Bronchial epithelial cell (primary cell): ENCODE measurements at regions not wholly inside any gene's neighbourhood (a gene's known extent, or its start where the extent isn't known, plus 50 kb on each side); places are given as distances from the start of the nearest gene placed in this dataset.

Experiments
- DNase-seq: peaks from one replicate; pipeline ENCODE4 v3.0.0-alpha.2; 2010; ENCODE audit warnings: low read depth
- FAIRE-seq: peaks from 2 replicates; lab custom pipeline; 2011; peaks lifted over from hg19 to GRCh38; lab: Jason Lieb, UNC
- H3K27me3 ChIP-seq: 2 replicates; pipeline ENCODE4 v1.5.1; 2011; ENCODE audit warnings: low read length; ENCODE audit not compliant: control insufficient read depth, insufficient read depth
- H3K36me3 ChIP-seq: 2 replicates; pipeline ENCODE4 v1.5.1; 2011; ENCODE audit warnings: low read length; ENCODE audit not compliant: control insufficient read depth, insufficient read depth
- H3K4me3 ChIP-seq: 2 replicates; pipeline ENCODE4 v1.5.1; 2011; ENCODE audit warnings: mild to moderate bottlenecking, low read depth, low read length, control low read depth
- TF ChIP-seq, protein P1 (sequence below): IDR thresholded peaks from 2 replicates; pipeline ENCODE4 v1.5.1; 2011; ENCODE audit warnings: mild to moderate bottlenecking, moderate library complexity, low read length, control low read depth, inconsistent platforms; ENCODE audit not compliant: insufficient read depth, severe bottlenecking

DNA sequence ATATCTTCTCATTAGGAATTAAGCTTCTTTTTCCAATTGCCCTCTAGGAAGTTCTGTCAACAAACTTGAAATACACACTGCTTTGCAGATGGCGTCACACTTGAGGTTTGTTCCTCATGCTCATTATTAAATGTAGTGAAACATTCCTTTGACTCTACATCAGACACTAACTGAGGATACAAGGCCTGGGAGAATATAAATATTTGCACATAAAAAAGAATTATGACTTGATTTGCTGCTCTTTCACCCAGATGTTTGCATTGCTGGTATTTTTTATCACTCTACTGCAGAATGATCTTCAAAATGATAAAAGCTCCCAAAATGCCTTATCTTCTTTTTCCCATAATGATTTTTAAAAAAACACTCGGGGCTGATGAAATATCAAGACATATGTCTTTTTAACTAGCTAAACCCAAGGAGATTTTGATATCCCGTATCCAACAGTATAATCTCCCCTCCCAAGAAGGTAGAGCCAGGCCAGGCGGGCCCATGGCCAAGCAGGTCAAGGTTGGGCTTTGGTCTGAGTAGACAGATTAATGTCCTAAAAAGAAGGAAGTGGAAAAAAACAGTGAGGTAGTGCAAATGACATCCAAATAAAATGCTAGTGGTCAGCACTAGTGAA is 264.6 kb downstream of the HHIPL2 start:
- Histone ChIP-seq H3K27me3 (no peaks in the 10 kb centered on the region), H3K36me3 (no peaks in the 10 kb centered on the region), H3K4me3 (no peak overlapping the region)
- FAIRE-seq, result no peak
- TF ChIP-seq, protein P1, sequence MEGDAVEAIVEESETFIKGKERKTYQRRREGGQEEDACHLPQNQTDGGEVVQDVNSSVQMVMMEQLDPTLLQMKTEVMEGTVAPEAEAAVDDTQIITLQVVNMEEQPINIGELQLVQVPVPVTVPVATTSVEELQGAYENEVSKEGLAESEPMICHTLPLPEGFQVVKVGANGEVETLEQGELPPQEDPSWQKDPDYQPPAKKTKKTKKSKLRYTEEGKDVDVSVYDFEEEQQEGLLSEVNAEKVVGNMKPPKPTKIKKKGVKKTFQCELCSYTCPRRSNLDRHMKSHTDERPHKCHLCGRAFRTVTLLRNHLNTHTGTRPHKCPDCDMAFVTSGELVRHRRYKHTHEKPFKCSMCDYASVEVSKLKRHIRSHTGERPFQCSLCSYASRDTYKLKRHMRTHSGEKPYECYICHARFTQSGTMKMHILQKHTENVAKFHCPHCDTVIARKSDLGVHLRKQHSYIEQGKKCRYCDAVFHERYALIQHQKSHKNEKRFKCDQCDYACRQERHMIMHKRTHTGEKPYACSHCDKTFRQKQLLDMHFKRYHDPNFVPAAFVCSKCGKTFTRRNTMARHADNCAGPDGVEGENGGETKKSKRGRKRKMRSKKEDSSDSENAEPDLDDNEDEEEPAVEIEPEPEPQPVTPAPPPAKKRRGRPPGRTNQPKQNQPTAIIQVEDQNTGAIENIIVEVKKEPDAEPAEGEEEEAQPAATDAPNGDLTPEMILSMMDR, result no peak
- DNase-seq, result peak; percentile 33

DNA sequence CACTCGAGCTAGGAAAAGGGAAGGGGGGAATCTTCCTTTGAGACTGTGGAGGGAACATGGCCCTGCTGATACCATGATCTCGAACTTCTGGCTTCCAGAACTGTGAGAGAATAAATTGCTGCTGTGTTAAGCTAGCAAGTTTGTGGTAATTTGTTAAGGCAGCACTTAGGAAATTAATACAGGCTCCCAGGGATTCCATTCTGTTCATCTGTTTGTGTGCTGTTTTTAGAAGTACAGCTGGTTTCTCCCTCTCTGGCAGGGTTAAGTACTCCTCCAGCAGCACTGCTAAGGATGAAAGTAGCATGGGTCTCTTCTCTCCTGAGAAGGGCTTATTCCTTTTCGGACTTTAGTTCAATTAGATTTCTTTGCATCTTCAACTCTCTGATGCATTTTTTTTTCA is 268.3 kb downstream of the HHIPL2 start:
- DNase-seq, result no peak
- no peak for FAIRE-seq
- no peaks in the 10 kb centered on the region for H3K36me3 ChIP-seq
- TF ChIP-seq, protein P1, result no peak
- H3K27me3 ChIP-seq, result no peaks in the 10 kb centered on the region
- H3K4me3 ChIP-seq, result no peak overlapping the region

DNA sequence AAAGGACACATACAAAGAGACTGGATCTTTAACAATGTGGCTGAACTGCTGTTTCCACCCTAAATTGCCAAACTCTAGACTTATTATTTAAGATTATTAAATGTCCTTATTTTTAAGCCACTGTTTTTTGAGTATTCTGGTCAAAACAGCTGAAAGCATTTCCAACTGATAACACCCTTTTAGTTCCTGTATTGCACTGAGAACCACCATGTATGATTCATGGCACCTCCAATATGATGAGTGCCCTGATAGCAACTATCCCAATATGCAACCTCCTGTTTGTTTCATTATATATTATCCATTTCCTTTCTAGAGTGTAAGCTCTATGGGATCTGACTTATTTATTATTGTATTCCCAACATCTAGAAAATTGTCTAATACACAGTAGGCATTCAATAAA is 269.4 kb downstream of the HHIPL2 start:
- Histone ChIP-seq H3K36me3 (no peaks in the 10 kb centered on the region), H3K4me3 (no peak overlapping the region), H3K27me3 (no peaks in the 10 kb centered on the region)
- TF ChIP-seq, protein P1, result no peak
- DNase-seq, result no peak
- no peak for FAIRE-seq

DNA sequence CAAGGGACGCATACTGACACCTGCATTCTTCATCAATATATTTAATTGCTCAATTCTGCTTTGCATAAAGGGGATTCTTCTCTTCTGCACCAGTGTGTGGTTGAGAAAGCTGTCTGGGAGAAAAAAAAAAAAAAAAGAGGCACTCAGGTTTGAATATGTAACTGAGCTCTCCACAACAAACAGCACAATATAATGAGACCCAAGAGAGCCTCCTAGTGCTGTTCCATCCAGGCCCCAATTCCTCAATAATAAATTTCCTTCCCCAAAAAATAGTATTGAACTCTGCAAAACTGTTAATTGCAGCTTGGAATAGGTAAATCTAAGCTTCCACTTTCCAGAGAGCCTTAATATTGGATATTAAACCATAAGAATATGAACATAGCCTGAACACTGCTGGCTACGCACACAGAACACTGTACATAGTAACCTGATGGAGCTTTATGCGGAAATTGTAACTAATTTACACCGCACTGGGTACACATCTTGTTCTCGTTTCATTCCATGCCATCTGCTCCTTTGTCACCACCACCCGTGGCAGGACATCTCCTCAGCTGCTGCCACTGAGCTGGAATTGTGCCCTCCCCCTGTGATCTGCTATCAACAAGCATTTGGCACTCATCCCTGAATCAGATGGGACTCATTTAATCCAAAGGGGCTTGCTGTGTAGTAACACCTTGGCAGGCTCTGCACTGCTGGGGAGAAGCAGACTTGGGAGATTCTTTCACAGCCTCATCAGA is 272.0 kb downstream of the HHIPL2 start:
- TF ChIP-seq, protein P1, result no peak
- Histone ChIP-seq H3K36me3 (no peaks in the 10 kb centered on the region), H3K27me3 (no peaks in the 10 kb centered on the region), H3K4me3 (no peak overlapping the region)
- DNase-seq (no peak), FAIRE-seq (no peak)

DNA sequence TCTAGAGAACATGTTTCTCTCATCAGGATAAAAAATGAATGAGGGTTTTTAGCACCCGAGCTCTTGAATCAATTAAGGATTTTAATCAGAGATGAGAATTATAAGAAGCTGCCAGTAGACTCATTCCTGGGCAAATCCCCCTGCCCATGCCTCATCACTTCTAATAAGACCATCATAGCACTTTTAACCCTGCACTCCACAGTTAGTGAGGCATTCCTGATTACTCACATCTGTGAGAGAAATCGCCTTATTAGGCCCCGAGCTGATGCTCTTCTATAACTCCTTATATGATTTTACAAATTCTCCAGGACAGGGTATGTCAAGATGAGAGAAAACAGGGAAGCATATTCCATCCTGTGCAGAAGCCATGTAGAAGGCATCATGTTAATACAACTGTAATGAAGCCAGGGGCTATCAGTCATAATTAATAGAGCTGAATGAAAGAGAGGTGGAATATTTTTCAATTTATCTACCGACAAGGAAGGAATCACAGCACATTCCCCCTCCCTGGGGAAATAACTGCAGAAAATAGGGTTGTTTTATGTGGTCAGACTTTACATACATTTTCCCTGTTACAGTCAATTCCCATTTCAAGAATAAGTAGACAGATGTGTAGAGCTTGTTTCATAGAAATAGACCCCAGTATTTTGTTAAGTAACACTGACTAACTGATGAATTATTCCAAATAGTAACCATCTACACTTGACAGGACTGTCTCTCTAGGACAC is 272.7 kb downstream of the HHIPL2 start:
- DNase-seq (no peak), FAIRE-seq (no peak)
- TF ChIP-seq, protein P1, result no peak
- no peaks in the 10 kb centered on the region for H3K27me3 ChIP-seq
- no peak overlapping the region for H3K4me3 ChIP-seq
- H3K36me3 ChIP-seq, result no peaks in the 10 kb centered on the region
